Osteoblast (primary cell): ENCODE measurements at regions not wholly inside any gene's neighbourhood (a gene's known extent, or its start where the extent isn't known, plus 50 kb on each side); places are given as distances from the start of the nearest gene placed in this dataset.
"Not testable (repeated sequence)": the region's sequence is repeated elsewhere in the genome, so short reads cannot be mapped to it uniquely, and the experiment has no call there.

Source experiments
- DNase-seq: peaks from one replicate; pipeline ENCODE4 v3.0.0; 2011; ENCODE audit warnings: low spot score, mixed read lengths; ENCODE audit not compliant: insufficient read length; ENCODE audit errors: missing footprints
- H2AFZ ChIP-seq: 2 replicates; pipeline ENCODE4 v1.6.0; 2011; ENCODE audit warnings: mild to moderate bottlenecking, low read length
- H3K27ac ChIP-seq: 2 replicates; pipeline ENCODE4 v1.5.1; 2011; ENCODE audit warnings: mild to moderate bottlenecking, low read depth, low read length, moderate library complexity
- H3K27me3 ChIP-seq: 2 replicates; pipeline ENCODE4 v1.6.0; 2012; ENCODE audit warnings: mild to moderate bottlenecking, control low read depth, inconsistent platforms, low read length, moderate library complexity; ENCODE audit not compliant: insufficient read depth
- H3K36me3 ChIP-seq: 2 replicates; pipeline ENCODE4 v1.5.1; 2011; ENCODE audit warnings: mild to moderate bottlenecking, low read length, control low read depth, moderate library complexity; ENCODE audit not compliant: insufficient read depth
- H3K4me1 ChIP-seq: 2 replicates; pipeline ENCODE4 v1.5.1; 2011; ENCODE audit warnings: mild to moderate bottlenecking, low read length, control low read depth, moderate library complexity; ENCODE audit not compliant: insufficient read depth
- H3K4me2 ChIP-seq: 2 replicates; pipeline ENCODE4 v1.6.0; 2011; ENCODE audit warnings: mild to moderate bottlenecking, low read length; ENCODE audit not compliant: insufficient read depth
- H3K4me3 ChIP-seq: fragments of 200-600 bp; sonication (generic); 3 replicates; pipeline ENCODE4 v1.5.1; 2012; ENCODE audit warnings: mild to moderate bottlenecking, low read length, inconsistent platforms; ENCODE audit not compliant: insufficient read depth
- H3K79me2 ChIP-seq: 2 replicates; pipeline ENCODE4 v1.6.0; 2012; ENCODE audit warnings: mild to moderate bottlenecking, low read length, control low read depth, inconsistent platforms; ENCODE audit not compliant: insufficient read depth
- H3K9me3 ChIP-seq: 2 replicates; pipeline ENCODE4 v1.5.1; 2011; ENCODE audit warnings: low read depth, low read length, control low read depth
- H4K20me1 ChIP-seq: 2 replicates; pipeline ENCODE4 v1.6.0; 2012; ENCODE audit warnings: mild to moderate bottlenecking, low read length, control low read depth; ENCODE audit not compliant: insufficient read depth
- TF ChIP-seq, protein P1 (sequence below): IDR thresholded peaks from 2 replicates; pipeline ENCODE4 v1.5.1; 2011; ENCODE audit warnings: mild to moderate bottlenecking, low read depth, low read length, moderate library complexity; ENCODE audit errors: extremely low read depth

DNA sequence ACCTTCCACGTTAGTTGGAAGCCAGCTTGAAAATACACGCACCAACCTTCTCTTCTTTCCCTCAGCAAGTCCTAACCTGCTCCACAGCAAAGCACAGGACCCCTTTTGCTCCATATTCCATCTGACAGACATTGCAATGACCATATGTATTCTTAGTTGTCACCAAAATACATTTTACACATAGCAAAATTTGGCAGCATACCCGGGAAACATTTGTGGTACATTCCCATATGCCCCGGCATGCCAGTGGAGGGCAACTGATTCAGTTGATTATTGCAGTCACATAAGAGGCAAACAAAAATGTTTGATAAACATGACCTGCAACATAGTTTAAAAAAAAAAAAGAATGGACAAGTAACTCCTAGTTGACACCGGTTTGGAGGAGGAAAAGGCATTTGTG lies 202.1 kb upstream of the UBE2E3 start:
- H3K27me3 ChIP-seq, result no peaks in the 10 kb centered on the region
- H3K79me2 ChIP-seq, result no peaks in the 10 kb centered on the region
- H3K36me3 ChIP-seq, result no peaks in the 10 kb centered on the region
- no peak overlapping the region for H3K4me3 ChIP-seq
- H3K27ac ChIP-seq, result no peak overlapping the region
- peaks cover 13% of the 10 kb centered on the region for H3K4me1 ChIP-seq
- no peak overlapping the region for H2AFZ ChIP-seq
- H3K4me2 ChIP-seq, result no peak overlapping the region
- H3K9me3 ChIP-seq, result no peaks in the 10 kb centered on the region
- no peaks in the 10 kb centered on the region for H4K20me1 ChIP-seq
- TF ChIP-seq, protein P1, sequence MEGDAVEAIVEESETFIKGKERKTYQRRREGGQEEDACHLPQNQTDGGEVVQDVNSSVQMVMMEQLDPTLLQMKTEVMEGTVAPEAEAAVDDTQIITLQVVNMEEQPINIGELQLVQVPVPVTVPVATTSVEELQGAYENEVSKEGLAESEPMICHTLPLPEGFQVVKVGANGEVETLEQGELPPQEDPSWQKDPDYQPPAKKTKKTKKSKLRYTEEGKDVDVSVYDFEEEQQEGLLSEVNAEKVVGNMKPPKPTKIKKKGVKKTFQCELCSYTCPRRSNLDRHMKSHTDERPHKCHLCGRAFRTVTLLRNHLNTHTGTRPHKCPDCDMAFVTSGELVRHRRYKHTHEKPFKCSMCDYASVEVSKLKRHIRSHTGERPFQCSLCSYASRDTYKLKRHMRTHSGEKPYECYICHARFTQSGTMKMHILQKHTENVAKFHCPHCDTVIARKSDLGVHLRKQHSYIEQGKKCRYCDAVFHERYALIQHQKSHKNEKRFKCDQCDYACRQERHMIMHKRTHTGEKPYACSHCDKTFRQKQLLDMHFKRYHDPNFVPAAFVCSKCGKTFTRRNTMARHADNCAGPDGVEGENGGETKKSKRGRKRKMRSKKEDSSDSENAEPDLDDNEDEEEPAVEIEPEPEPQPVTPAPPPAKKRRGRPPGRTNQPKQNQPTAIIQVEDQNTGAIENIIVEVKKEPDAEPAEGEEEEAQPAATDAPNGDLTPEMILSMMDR, result no peak
- no peak for DNase-seq

DNA sequence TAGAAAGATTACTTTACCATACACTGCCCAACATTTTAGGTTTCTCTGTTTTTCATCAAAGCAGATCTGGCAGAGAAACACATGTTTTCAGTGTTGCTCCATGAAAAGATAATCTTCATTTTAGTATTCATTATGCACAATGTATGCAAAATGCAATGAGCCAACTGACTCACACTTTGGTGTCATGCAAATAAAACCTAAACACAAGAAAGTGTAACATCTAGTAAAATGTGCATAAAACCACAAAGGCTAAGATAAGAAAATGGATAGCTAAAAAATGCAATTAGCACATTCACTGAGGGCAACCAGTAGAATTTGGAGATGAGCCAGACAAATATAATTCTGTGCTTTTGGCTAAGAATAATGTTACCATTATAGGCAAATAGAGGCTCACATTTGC lies 203.5 kb upstream of the UBE2E3 start:
- H3K27ac ChIP-seq, result no peak overlapping the region
- TF ChIP-seq, protein P1, result no peak
- H4K20me1 ChIP-seq, result no peaks in the 10 kb centered on the region
- no peaks in the 10 kb centered on the region for H3K36me3 ChIP-seq
- H3K79me2 ChIP-seq, result no peaks in the 10 kb centered on the region
- no peak overlapping the region for H3K4me2 ChIP-seq
- no peak overlapping the region for H2AFZ ChIP-seq
- no peak overlapping the region for H3K4me3 ChIP-seq
- H3K4me1 ChIP-seq, result peaks cover 13% of the 10 kb centered on the region
- no peaks in the 10 kb centered on the region for H3K9me3 ChIP-seq
- no peak for DNase-seq
- H3K27me3 ChIP-seq, result no peaks in the 10 kb centered on the region

DNA sequence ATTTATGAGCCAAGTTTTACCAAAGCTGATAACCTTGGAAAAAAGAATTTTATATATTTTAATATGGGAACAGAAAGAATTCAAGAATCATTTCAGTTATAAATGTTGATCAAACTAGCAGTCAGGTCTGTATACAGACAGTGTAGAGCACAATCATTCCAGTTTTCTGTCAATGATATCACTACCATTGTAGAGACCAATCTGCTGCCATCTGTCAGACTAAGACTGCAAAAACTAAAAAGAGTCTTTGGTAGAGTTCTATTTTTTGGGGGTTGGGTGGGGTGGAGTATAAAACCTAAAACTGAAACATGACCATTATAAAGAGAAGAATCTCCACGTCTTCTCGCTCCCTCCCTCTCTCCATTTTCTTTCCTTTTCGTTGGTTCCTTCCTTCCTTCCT lies 204.7 kb upstream of the UBE2E3 start:
- no peak overlapping the region for H3K27ac ChIP-seq
- no peak overlapping the region for H3K4me3 ChIP-seq
- H3K4me2 ChIP-seq, result no peak overlapping the region
- H4K20me1 ChIP-seq, result no peaks in the 10 kb centered on the region
- DNase-seq, result no peak
- no peaks in the 10 kb centered on the region for H3K79me2 ChIP-seq
- H3K4me1 ChIP-seq, result peaks cover 4% of the 10 kb centered on the region
- H3K27me3 ChIP-seq, result no peaks in the 10 kb centered on the region
- H2AFZ ChIP-seq, result no peak overlapping the region
- no peaks in the 10 kb centered on the region for H3K36me3 ChIP-seq
- H3K9me3 ChIP-seq, result no peaks in the 10 kb centered on the region
- TF ChIP-seq, protein P1, result no peak

DNA sequence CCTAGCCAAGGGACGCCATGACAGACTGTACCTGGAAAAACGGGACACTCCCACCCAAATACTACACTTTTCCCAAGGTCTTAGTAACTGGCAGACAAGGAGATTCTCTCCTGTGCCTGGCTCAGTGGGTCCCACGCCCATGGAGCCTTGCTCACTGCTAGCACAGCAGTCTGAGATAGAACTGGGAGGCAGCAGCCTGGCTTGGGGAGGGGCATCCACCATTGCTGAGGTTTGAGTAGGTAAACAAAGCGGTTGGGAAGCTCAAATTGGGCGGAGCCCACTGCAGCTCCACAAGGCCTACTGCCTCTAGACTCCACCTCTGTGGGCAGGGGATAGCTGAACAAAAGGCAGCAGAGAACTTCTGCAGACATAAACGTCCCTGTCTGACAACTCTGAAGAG lies 215.1 kb upstream of the UBE2E3 start:
- H3K4me1 ChIP-seq, H3K9me3 ChIP-seq, H2AFZ ChIP-seq, H3K27ac ChIP-seq, H3K27me3 ChIP-seq, H3K4me2 ChIP-seq, H3K4me3 ChIP-seq, H3K79me2 ChIP-seq, DNase-seq, H3K36me3 ChIP-seq, H4K20me1 ChIP-seq: not testable (repeated sequence)
